ENCODE measurements at regions not wholly inside any gene's neighbourhood (a gene's known extent, or its start where the extent isn't known, plus 50 kb on each side); places are given as distances from the start of the nearest gene placed in this dataset.

DNA sequence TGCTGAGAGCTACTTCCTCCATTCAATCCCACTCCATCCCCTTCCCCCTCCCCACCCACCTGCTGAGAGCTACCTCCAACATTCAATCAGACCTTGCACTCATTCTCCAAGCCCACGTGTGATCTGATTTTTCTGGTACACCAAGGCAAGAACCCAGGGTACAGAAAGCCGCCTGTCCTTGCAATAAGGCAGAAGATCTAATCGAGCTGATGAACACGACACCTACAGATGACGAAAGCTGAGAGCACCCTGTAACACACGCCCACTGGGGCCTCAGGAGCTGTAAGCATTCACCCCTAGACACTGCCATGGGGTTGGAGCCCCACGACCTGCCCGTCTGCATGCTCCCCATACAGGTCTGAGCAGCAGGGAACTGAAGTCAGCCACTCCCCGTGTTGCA, 58.3 kb downstream of the TRIML1 start:
- Histone ChIP-seq H3K4me3 (ENCODE audit: low read depth in 1 of 5, low read length in 5 of 5) (no peak overlapping the region), H3K36me3 (ENCODE audit: control insufficient read depth in 5 of 5, insufficient read depth in 5 of 5, low read length in 5 of 5) (no peaks in the 10 kb centered on the region), H3K27ac (ENCODE audit: low read depth, low read length) (no peak overlapping the region)

DNA sequence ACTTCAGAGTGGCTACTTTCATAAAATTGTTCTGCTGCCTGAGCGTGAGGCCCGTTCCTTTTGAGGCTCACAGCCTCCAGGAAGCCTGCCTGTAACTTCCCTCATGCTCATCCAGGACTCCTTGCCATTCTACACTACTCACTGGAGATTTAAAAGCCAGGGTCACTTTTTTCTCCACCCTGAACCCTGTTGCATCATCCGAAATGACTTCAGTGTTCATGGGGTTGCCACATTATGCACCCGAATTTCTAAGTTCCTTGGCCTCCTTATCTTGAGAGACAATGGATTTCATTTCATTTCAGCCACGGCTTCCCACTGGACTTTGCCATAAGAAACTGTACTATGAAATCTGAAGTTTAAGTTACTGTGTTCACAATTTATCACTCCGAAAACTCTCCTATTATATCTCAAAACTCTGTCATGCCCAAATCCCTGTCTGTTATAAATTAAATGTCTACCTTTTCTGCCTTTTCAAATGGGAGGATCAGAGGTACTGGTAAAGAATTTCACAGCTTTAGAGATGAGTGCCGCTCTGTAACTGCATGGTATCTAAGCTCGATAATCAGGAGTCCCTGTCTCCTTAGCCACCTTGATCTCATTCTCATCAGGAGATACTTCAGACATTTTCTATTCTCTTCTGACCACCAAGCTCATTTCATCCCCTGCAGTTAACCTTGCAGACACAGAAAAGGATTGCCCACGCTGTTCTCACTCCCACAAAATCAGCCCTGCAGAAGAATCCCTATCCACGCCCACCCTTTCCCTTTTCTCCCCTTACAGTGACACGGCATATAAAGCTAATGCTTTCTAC, 59.9 kb downstream of the TRIML1 start:
- H3K9ac ChIP-seq (ENCODE audit: low read length in 5 of 5): no peak overlapping the region
- peaks cover 0 to 3% (median 0%) of the 10 kb centered on the region in 5 donors for H3K4me1 ChIP-seq (ENCODE audit: control insufficient read depth in 5 of 5, insufficient read depth in 5 of 5, low read length in 5 of 5)
- peaks cover 0 to 2% (median 0%) of the 10 kb centered on the region in 5 donors for H3K27me3 ChIP-seq (ENCODE audit: control insufficient read depth in 5 of 5, insufficient read depth in 4 of 5, low read length in 5 of 5)
- H3K27ac ChIP-seq (ENCODE audit: low read depth, low read length): no peak overlapping the region
- H3K36me3 ChIP-seq (ENCODE audit: control insufficient read depth in 5 of 5, insufficient read depth in 5 of 5, low read length in 5 of 5): no peaks in the 10 kb centered on the region
- no peak overlapping the region for H3K4me3 ChIP-seq (ENCODE audit: low read depth in 1 of 5, low read length in 5 of 5)
- H3K9me3 ChIP-seq (ENCODE audit: control insufficient read depth in 5 of 5, low read length in 5 of 5): peaks cover 0 to 3% (median 0%) of the 10 kb centered on the region in 5 donors

More for the DNA sequence above, 58.3 kb downstream of the TRIML1 start:
- Histone ChIP-seq H3K4me1 (ENCODE audit: control insufficient read depth in 5 of 5, insufficient read depth in 5 of 5, low read length in 5 of 5) (peaks cover 0 to 3% (median 0%) of the 10 kb centered on the region in 5 donors), H3K9ac (ENCODE audit: low read length in 5 of 5) (no peak overlapping the region), H3K9me3 (ENCODE audit: control insufficient read depth in 5 of 5, low read length in 5 of 5) (peaks cover 0 to 3% (median 0%) of the 10 kb centered on the region in 5 donors), H3K27me3 (ENCODE audit: control insufficient read depth in 5 of 5, insufficient read depth in 4 of 5, low read length in 5 of 5) (peaks cover 0 to 2% (median 0%) of the 10 kb centered on the region in 5 donors)

DNA sequence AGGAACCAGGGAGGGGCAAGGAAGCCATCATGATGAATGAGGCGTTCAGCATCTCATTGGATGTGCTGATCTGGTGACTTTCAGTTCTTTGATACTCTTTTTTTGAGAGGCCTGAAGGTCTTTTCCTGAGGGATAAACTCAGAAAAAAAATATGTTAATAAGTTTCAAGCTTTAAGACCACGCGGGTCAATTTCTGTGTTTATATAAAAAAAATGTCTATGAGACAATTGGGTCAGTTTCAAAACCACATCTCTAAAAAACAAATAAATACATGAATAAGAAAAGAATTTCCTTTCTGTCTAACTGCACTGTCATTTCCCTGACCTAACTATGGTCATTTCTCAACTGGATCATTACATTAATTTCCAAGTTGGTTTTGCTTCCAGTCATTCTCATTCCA, 62.6 kb downstream of the TRIML1 start:
- peaks cover 0 to 2% (median 0%) of the 10 kb centered on the region in 5 donors for H3K27me3 ChIP-seq (ENCODE audit: control insufficient read depth in 5 of 5, insufficient read depth in 4 of 5, low read length in 5 of 5)
- H3K9me3 ChIP-seq (ENCODE audit: control insufficient read depth in 5 of 5, low read length in 5 of 5): peaks cover 0 to 3% (median 0%) of the 10 kb centered on the region in 5 donors
- no peak overlapping the region for H3K9ac ChIP-seq (ENCODE audit: low read length in 5 of 5)
- H3K4me3 ChIP-seq (ENCODE audit: low read depth in 1 of 5, low read length in 5 of 5): no peak overlapping the region
- H3K27ac ChIP-seq (ENCODE audit: low read depth, low read length): no peak overlapping the region
- H3K4me1 ChIP-seq (ENCODE audit: control insufficient read depth in 5 of 5, insufficient read depth in 5 of 5, low read length in 5 of 5): no peaks in the 10 kb centered on the region
- no peaks in the 10 kb centered on the region for H3K36me3 ChIP-seq (ENCODE audit: control insufficient read depth in 5 of 5, insufficient read depth in 5 of 5, low read length in 5 of 5)

DNA sequence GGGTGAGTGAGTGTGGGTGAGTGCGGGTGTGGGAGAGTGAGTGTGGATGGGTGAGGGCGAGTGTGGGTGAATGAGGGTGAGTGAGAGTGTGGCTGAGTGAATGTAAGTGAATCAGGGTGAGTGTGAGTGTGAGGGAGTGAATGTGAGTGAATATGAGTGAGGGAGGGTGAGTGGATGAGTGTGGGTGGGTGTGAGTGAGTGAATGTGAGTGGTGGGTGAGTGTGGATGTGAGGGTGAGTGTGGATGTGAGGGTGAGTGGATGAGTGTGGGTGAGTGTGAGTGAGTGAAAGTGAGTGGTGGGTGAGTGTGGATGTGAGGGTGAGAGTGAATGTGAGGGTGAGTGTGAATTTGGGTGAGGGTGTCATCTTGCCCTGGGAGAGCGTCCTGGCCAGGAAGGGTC, 67.5 kb downstream of the TRIML1 start:
- Histone ChIP-seq H3K36me3 (ENCODE audit: control insufficient read depth in 5 of 5, insufficient read depth in 5 of 5, low read length in 5 of 5) (no peaks in the 10 kb centered on the region), H3K27ac (ENCODE audit: low read depth, low read length) (no peak overlapping the region), H3K27me3 (ENCODE audit: control insufficient read depth in 5 of 5, insufficient read depth in 4 of 5, low read length in 5 of 5) (peaks cover 0 to 2% (median 0%) of the 10 kb centered on the region in 5 donors), H3K4me3 (ENCODE audit: low read depth in 1 of 5, low read length in 5 of 5) (no peak overlapping the region), H3K4me1 (ENCODE audit: control insufficient read depth in 5 of 5, insufficient read depth in 5 of 5, low read length in 5 of 5) (no peaks in the 10 kb centered on the region), H3K9me3 (ENCODE audit: control insufficient read depth in 5 of 5, low read length in 5 of 5) (no peaks in the 10 kb centered on the region), H3K9ac (ENCODE audit: low read length in 5 of 5) (no peak overlapping the region)

DNA sequence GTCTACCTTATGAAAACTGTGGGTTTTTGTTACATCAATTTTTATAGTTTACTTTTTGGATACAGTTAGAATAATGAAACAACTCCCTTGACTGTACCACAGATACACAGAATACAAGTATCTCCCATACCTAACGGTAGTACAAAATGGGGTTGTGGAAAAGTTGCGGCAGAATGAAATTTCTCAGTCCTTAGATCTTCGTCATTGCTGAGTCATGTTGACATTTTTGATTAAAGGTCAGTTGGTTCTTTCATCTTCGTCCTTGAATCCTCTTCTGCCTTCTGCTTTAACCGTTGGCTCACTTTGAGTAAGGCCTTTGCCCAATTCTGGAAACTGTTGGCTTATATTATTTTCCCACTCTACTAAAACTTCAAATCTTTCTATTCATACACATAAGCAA, 75.6 kb downstream of the TRIML1 start:
- no peaks in the 10 kb centered on the region for H3K4me1 ChIP-seq (ENCODE audit: control insufficient read depth in 5 of 5, insufficient read depth in 5 of 5, low read length in 5 of 5)
- H3K9me3 ChIP-seq (ENCODE audit: control insufficient read depth in 5 of 5, low read length in 5 of 5): peaks cover 0 to 6% (median 0%) of the 10 kb centered on the region in 5 donors
- no peak overlapping the region for H3K4me3 ChIP-seq (ENCODE audit: low read depth in 1 of 5, low read length in 5 of 5)
- H3K36me3 ChIP-seq (ENCODE audit: control insufficient read depth in 5 of 5, insufficient read depth in 5 of 5, low read length in 5 of 5): no peaks in the 10 kb centered on the region
- peaks cover 0 to 4% (median 0%) of the 10 kb centered on the region in 5 donors for H3K27me3 ChIP-seq (ENCODE audit: control insufficient read depth in 5 of 5, insufficient read depth in 4 of 5, low read length in 5 of 5)
- H3K9ac ChIP-seq (ENCODE audit: low read length in 5 of 5): no peak overlapping the region
- no peak overlapping the region for H3K27ac ChIP-seq (ENCODE audit: low read depth, low read length)

DNA sequence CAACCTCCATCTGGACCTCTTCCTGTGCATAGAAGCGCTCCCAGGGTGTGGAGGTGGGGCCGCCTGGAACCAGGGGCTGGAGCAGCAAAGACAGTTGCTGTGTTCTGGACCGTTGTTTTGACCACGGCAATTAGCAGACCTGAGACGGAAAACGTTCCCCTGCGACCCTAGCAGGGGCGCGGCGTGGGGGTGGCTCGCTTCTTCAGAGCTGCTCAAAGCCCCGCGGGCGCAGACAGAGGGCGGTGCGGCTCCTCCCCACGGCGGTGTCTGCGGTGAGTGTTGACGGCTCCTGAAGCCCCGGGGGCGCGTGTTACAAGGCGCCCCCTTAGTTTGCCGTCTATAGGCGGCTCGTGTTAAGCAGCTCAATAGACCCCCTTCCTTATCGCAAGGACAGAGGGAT, 79.2 kb downstream of the TRIML1 start:
- Histone ChIP-seq H3K27me3 (ENCODE audit: control insufficient read depth in 5 of 5, insufficient read depth in 4 of 5, low read length in 5 of 5) (peaks cover 0 to 4% (median 0%) of the 10 kb centered on the region in 5 donors), H3K9me3 (ENCODE audit: control insufficient read depth in 5 of 5, low read length in 5 of 5) (peaks cover 0 to 6% (median 0%) of the 10 kb centered on the region in 5 donors)

DNA sequence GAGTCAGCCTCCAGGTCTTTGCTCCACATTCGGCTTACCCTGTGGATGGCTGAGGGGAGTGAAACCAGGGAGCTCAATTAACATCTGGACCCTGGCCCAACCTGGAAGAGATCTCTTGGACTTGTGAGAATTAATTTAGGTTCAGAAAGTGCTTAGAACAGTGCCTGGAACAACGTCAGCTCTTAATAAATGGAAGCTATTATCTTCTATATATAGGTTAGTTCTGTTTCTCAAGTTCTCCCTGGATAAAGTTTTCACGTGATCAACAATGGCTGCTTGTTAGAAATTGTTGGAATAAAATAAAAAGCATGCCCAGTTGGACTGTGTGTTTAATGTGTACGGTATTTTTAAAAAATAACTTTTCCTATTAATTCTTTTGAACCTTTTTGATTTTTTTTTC, 80.8 kb downstream of the TRIML1 start:
- Histone ChIP-seq H3K27me3 (ENCODE audit: control insufficient read depth in 5 of 5, insufficient read depth in 4 of 5, low read length in 5 of 5) (peaks cover 0 to 4% (median 0%) of the 10 kb centered on the region in 5 donors), H3K9ac (ENCODE audit: low read length in 5 of 5) (no peak overlapping the region), H3K27ac (ENCODE audit: low read depth, low read length) (no peak overlapping the region), H3K36me3 (ENCODE audit: control insufficient read depth in 5 of 5, insufficient read depth in 5 of 5, low read length in 5 of 5) (no peaks in the 10 kb centered on the region), H3K4me1 (ENCODE audit: control insufficient read depth in 5 of 5, insufficient read depth in 5 of 5, low read length in 5 of 5) (no peaks in the 10 kb centered on the region), H3K4me3 (ENCODE audit: low read depth in 1 of 5, low read length in 5 of 5) (no peak overlapping the region), H3K9me3 (ENCODE audit: control insufficient read depth in 5 of 5, low read length in 5 of 5) (peaks cover 0 to 6% (median 0%) of the 10 kb centered on the region in 5 donors)

More for the DNA sequence above, 79.2 kb downstream of the TRIML1 start:
- no peaks in the 10 kb centered on the region for H3K36me3 ChIP-seq (ENCODE audit: control insufficient read depth in 5 of 5, insufficient read depth in 5 of 5, low read length in 5 of 5)
- no peak overlapping the region for H3K9ac ChIP-seq (ENCODE audit: low read length in 5 of 5)
- no peak overlapping the region for H3K4me3 ChIP-seq (ENCODE audit: low read depth in 1 of 5, low read length in 5 of 5)
- no peak overlapping the region for H3K27ac ChIP-seq (ENCODE audit: low read depth, low read length)
- H3K4me1 ChIP-seq (ENCODE audit: control insufficient read depth in 5 of 5, insufficient read depth in 5 of 5, low read length in 5 of 5): no peaks in the 10 kb centered on the region

DNA sequence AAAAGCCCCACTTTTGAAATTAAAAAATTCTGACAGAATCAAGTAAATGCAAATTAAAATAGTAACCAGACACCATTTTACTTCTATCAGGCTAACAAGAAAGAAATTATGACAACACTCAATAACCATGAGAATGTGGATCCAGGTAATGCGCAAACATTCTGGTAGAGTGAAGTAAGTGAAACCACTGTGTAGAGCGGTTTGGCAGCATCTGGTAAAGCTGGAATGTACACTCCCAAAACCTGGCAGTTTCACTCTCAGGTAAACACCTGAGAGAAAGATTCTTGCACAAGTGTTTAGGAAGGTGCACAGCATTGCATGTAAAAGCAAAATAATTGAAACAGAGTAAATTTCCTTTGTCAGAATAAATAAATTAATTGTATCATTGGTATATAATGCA, 81.8 kb downstream of the TRIML1 start:
- Histone ChIP-seq H3K27ac (ENCODE audit: low read depth, low read length) (no peak overlapping the region), H3K4me3 (ENCODE audit: low read depth in 1 of 5, low read length in 5 of 5) (no peak overlapping the region), H3K36me3 (ENCODE audit: control insufficient read depth in 5 of 5, insufficient read depth in 5 of 5, low read length in 5 of 5) (no peaks in the 10 kb centered on the region), H3K4me1 (ENCODE audit: control insufficient read depth in 5 of 5, insufficient read depth in 5 of 5, low read length in 5 of 5) (no peaks in the 10 kb centered on the region), H3K9me3 (ENCODE audit: control insufficient read depth in 5 of 5, low read length in 5 of 5) (peaks cover 0 to 6% (median 0%) of the 10 kb centered on the region in 5 donors), H3K9ac (ENCODE audit: low read length in 5 of 5) (no peak overlapping the region), H3K27me3 (ENCODE audit: control insufficient read depth in 5 of 5, insufficient read depth in 4 of 5, low read length in 5 of 5) (peaks cover 0 to 4% (median 0%) of the 10 kb centered on the region in 5 donors)

DNA sequence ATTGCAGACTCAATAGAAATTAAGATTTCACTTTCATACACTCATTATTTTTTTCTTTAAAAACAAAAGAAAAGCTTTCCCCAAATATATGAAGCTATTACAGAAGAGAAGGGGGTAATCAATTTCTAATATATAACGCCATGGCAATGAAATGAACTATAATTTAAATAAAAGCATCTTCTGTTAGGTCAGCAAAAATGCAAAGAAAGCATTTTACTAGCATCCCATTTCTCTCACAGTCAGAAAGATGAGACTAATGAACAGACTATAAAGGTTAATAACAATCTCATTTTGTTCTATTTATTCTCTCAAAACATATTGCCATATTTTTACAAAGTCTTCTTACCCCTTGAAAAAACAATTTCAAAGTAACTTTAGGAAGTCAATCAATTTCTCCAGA, 89.0 kb downstream of the TRIML1 start:
- Histone ChIP-seq H3K9me3 (ENCODE audit: control insufficient read depth in 5 of 5, low read length in 5 of 5) (no peaks in the 10 kb centered on the region), H3K4me1 (ENCODE audit: control insufficient read depth in 5 of 5, insufficient read depth in 5 of 5, low read length in 5 of 5) (no peaks in the 10 kb centered on the region), H3K27me3 (ENCODE audit: control insufficient read depth in 5 of 5, insufficient read depth in 4 of 5, low read length in 5 of 5) (no peaks in the 10 kb centered on the region), H3K4me3 (ENCODE audit: low read depth in 1 of 5, low read length in 5 of 5) (no peak overlapping the region), H3K27ac (ENCODE audit: low read depth, low read length) (no peak overlapping the region), H3K9ac (ENCODE audit: low read length in 5 of 5) (no peak overlapping the region), H3K36me3 (ENCODE audit: control insufficient read depth in 5 of 5, insufficient read depth in 5 of 5, low read length in 5 of 5) (no peaks in the 10 kb centered on the region)

DNA sequence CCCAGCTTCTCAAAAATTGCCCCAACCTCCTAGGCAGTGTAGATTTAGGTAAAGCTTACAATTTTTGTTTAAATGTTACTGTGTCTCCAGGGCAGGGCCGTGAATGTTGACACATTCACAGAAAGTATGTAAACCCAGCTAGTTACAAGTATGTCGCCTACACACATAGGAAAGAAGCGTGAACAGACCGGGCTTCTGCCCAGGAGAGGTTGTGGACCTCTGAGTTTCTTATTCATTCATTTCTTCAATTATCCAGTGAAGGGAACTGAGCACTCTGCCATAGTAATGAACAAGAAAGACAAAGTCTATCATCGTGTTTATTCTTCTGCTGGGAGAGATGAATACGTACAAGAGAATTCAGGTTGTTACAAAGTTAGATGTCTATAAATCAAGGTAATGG, 93.2 kb downstream of the TRIML1 start:
- Histone ChIP-seq H3K4me3 (ENCODE audit: low read depth in 1 of 5, low read length in 5 of 5) (no peak overlapping the region), H3K4me1 (ENCODE audit: control insufficient read depth in 5 of 5, insufficient read depth in 5 of 5, low read length in 5 of 5) (no peaks in the 10 kb centered on the region), H3K27ac (ENCODE audit: low read depth, low read length) (no peak overlapping the region), H3K9me3 (ENCODE audit: control insufficient read depth in 5 of 5, low read length in 5 of 5) (no peaks in the 10 kb centered on the region), H3K36me3 (ENCODE audit: control insufficient read depth in 5 of 5, insufficient read depth in 5 of 5, low read length in 5 of 5) (no peaks in the 10 kb centered on the region), H3K27me3 (ENCODE audit: control insufficient read depth in 5 of 5, insufficient read depth in 4 of 5, low read length in 5 of 5) (no peaks in the 10 kb centered on the region), H3K9ac (ENCODE audit: low read length in 5 of 5) (no peak overlapping the region)

All from subcutaneous abdominal adipose tissue (tissue), 5 donors.